Activated CD4-positive, alpha-beta T cell treated with anti-CD3 and anti-CD28 coated beads, Interleukin-2, amount 50 U/mL, for 24 hours (primary cell): ENCODE measurements at regions not wholly inside any gene's neighbourhood (a gene's known extent, or its start where the extent isn't known, plus 50 kb on each side); places are given as distances from the start of the nearest gene placed in this dataset.

Source experiments
- DNase-seq, 2 donors: peaks; one replicate each; pipeline ENCODE4 v3.0.0-alpha.2; 2020; ENCODE audit warnings: low read depth in 1 of 2, low spot score in 1 of 2

GRCh38 chr11:79744941-79745340 lies 304.1 kb upstream of the TENM4 start:
- DNase-seq: no peak

DNA sequence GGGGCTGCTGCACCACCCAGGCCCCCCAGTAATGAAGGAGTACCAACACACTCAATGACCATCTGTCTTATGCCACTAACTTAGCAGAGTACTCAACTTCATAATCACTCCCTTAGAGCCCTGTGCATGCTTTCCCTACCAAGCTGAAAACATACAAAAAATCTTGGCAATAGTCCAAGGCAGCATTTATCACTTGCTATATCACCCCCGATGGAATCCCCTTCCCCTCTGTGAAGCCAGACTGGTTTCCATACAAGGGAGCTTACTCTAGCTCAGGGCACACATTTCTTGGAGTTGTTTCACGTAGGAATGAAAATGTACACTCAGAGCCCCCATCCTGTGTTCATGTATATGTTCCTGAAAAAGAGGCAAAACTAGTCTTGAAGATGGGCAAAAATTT lies 301.3 kb upstream of the TENM4 start:
- DNase-seq: no peak

DNA sequence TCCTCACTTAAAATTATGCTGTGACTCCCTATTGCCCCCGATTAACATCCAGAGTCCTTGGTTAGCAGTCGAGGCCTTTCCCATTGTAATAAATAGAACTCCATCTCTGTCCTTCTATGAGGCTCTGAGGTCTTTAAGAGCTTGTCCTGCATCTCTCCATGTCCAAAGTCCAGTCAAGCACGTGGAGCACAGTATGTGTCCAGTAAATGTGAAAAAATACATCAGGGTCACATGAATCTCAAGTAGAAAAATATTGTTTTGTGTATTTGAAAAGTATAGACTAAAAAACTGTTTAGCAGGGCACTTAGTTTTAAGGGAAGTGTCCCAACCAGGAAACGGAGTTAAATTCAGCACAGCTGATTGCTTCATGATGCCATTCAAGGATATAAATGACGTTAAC lies 298.8 kb upstream of the TENM4 start:
- no peak for DNase-seq

- DNase-seq: no peak
Observed at GRCh38 chr11:79727221-79727620, 286.4 kb upstream of the TENM4 start.

DNA sequence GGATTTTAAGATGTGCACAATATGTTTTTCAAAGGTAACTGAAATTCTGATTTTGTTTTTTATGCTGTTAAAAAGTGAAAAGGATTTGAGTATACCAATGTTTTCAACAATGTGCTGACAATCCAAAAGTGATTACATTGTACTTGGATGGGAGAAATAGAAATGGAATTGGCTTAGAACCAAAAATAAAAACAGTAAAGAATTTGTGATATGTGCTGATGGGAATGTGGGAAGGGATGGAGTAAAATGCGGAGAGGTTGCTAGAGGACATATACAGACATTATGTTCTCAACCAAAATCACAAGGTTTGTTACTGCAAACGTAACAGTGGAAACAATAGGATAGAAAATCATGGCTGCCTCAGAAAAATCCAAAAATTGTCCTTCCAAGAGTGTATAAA lies 279.3 kb upstream of the TENM4 start:
- DNase-seq: no peak

DNA sequence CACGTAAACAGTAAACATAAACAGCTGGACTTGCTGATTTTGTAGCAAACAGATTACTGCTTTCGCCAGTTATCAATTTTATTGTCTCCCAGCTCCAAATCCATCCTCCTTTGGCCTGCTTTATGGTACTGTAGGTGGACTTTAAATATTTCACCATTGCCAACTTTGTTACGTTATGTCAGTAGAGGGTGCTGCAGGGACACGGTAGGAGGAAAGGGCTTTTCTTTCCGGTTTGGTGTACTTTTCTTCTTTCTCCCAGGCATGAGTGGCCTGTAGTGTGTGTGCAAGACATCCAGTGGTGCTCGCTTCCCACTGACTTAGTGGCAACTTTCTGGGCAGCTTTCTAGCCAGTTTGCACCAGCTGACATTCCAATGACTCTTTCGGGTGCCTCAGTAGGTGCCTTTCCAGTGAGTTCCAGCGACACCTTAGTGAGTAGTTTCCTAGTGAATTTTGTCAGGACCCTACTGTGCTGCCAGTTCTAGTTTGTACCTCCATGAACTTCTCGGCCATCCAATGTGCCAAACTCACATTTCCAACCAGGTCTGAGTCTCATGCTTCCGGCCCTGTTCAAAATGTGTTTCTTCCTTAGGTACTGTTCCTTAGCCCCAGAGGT lies 267.6 kb upstream of the TENM4 start:
- no peak for DNase-seq

DNA sequence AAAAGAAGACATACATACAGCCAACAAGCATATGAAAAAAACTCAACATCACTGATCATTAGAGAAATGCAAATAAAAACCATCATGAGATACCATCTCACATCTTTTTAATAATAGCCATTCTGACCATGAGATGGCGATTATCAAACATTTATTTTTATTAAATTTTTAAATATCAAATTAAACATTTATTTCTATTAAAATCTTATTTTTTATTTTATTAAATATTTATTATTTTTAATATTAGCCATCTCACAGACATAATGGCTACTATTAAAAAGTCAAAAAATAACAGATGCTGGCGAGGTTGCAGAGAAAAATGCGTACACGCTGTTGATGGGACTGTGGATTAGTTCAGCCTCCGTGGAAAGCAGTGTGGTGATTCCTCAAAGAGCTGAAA lies 264.8 kb upstream of the TENM4 start:
- no peak for DNase-seq

- DNase-seq: no peak
Observed at GRCh38 chr11:79702303-79702702, 261.5 kb upstream of the TENM4 start.

- no peak for DNase-seq
Observed at GRCh38 chr11:79699246-79699645, 258.4 kb upstream of the TENM4 start.

- no peak for DNase-seq
Observed at GRCh38 chr11:79697905-79698304, 257.1 kb upstream of the TENM4 start.

- no peak for DNase-seq
Observed at GRCh38 chr11:79694368-79694767, 253.5 kb upstream of the TENM4 start.

DNA sequence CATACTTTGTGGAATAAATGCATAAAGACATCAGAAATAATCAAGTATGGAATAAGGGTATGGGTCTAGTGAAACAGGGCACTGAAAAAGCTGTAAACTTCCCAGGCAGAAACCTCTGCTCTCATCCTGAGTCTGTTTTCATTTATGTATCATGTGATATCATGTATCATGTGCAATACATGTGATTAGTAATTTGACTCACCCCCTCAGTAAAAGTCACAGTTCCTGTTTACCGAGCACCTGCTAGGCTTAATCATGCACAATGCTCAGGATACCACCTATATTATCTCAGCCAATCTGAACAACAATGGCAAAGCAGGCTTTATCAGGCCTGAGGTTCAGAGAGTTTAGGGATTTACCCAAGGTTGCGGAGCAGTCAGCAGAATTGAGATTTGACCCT lies 250.6 kb upstream of the TENM4 start:
- no peak for DNase-seq

DNA sequence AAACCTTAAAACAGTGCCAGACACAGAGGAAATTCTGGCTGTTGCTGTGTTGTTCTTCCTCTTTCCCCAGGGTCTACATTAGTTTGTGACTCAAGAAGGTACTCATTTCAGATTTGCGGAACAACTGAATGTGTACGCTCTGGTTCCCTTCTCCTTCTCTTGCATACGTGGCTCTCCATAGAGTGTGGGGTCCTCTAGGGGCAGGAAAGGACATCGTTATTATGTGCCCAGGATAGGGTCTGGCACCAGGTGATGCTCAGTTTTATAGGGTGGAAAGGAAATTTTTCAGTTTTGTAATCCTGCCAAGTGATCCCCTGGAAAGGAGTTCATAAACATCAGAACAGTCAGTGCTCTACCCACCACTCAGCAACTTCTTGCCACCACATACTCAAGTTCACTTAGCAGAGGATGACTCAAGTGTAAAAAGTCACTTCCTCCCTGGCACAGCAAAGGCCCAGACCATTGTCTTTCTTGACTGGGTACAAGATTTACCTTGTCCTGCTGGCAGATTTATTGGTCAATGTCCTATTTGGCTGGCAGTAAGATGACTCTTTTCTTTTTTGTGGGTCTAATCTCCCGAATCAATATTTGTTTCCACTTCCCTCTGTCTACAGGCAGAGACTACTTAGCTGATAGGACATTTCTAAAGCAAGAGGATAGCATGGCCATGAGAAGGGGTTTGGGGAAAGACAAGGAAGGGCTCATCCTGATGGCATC lies 246.0 kb upstream of the TENM4 start:
- DNase-seq: no peak

GRCh38 chr11:79683930-79684329 lies 243.1 kb upstream of the TENM4 start:
- no peak for DNase-seq

- no peak for DNase-seq
Observed at GRCh38 chr11:79678780-79679452, 238.1 kb upstream of the TENM4 start.

DNA sequence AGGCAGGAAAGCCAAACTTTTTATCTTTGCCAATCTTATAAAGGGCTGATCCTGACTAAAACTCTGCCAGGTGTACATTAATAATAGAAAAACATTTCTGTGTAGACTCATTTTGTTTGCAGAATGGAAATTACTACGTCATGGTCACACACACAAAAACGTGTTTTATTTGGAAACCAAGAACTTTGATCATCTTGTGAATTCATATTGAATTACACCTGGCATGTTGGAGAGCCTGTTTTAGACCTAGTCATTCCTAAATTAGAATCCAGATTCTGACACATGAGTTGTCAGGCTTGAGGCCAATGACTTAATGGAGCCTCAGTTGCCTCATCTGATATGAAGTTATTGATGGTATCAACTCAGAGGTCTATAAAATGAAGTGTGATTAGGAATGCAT lies 235.6 kb upstream of the TENM4 start:
- no peak for DNase-seq

- no peak for DNase-seq
Observed at GRCh38 chr11:79675081-79675480, 234.3 kb upstream of the TENM4 start.

DNA sequence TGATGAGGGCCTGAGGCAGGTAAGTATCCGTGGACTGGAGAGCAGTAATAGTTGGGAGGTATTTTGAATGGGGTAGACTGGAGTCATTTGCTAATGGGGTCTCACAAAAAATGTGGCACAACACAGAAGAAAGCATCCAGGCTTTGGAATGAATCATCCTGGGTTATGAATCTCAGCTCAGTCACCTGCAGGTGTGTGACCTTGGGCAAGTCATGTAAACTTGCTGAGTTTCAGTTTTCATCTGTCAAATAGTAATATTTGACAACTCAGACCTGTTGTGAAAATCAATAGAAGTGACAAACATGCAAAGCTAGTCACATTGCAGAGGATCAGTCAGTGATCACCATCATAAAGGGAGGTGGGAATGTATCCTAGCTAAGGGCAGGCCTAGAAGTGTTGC lies 232.0 kb upstream of the TENM4 start:
- no peak for DNase-seq

DNA sequence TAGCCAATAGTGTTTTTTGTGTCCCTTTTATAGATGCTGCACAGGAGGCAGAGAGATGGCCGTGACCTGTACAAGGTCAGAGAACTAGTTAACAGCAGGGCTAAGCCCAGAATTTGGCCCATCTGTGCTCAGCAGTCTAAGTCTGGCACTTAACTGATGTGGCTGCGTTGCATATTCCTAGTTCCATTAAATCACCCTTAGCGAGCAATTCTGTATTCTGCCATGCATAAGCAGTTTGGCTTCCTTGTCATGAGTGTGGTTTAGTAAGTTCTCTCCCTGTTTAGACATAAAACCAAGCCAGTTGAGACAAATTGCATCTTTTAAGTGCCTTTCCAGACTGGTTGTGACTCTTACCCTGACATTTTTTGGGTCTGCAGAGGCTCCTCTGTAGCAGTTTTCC lies 230.6 kb upstream of the TENM4 start:
- DNase-seq: no peak

DNA sequence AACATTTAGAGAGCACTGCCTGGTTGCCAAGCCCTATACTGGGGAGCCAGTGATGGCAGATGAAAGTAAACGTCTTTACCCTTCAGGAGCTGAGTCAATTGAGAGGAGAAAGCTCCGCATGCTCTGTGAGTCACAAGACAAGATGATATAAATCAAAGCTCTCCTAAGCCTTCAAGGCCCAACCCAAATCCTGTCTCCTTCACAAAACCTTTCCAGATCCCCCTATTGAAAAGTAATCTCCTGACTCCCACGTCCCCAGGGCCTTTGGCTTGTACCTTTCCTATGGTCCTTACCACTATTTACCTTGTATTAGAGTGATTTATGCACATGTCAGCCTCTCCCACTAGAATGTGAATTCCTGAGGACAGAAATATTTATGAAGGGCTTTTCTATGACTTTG lies 230.1 kb upstream of the TENM4 start:
- no peak for DNase-seq

GRCh38 chr11:79668575-79668974 lies 227.7 kb upstream of the TENM4 start:
- DNase-seq: no peak

DNA sequence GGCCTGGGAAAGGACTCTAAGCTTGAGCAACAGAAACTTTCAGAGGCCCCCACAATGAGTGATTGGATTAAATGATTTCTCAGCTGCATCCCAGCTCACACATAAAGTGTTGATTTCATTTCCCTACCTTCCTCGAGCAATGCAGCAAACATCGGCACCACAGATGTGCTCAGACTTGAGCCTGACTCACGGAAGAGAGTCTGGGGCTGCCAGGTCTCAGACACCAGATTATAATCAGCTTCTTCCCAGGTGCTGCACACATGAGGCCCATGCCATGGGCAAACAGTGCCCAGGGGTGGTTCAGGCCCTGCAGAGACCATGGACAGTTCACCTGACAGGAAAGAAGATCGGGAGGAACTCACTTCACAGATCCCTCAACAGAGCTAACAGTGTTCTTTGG lies 226.6 kb upstream of the TENM4 start:
- DNase-seq: no peak

GRCh38 chr11:79663017-79663416 lies 222.2 kb upstream of the TENM4 start:
- no peak for DNase-seq
